ENCODE measurements at regions not wholly inside any gene's neighbourhood (a gene's known extent, or its start where the extent isn't known, plus 50 kb on each side); places are given as distances from the start of the nearest gene placed in this dataset.
"Not testable (repeated sequence)": the region's sequence is repeated elsewhere in the genome, so short reads cannot be mapped to it uniquely, and the experiment has no call there.

DNA sequence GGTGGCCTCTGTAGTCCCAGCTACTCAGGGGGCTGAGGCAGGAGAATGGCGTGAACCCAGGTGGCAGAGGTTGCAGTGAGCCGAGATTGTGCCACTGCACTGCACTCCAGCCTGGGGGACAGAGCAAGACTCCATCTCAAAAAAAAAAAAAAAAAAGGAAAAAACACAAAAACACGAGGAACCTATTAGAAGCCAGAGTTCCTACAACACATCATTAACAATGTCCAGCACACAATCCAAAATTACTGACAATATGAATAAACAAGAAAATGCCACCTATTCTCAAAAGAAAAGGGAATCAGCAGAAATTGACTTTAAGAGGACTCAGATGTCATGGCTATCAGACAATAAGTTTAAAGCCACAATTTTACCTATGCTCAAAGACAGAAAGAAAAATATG, 57.3 kb upstream of the HS3ST3A1 start:
- intact Hi-C loops (cut with micrococcal nuclease; ENCODE audit: unreplicated experiment); DNase-seq (ENCODE audit: low read depth, low spot score); ATAC-seq; BruUV-seq (replicated peaks); H3K36me3 ChIP-seq (ENCODE audit: control insufficient read depth, insufficient read depth, low read length); CTCF ChIA-PET; H3K4me3 ChIP-seq (ENCODE audit: low read depth in 2 of 2, low read length in 2 of 2); in situ Hi-C loops (cut with HindIII; ENCODE audit: low pct_unique_long_range_greater_than_20kb, low sequenced_read_pairs); H3K4me1 ChIP-seq (ENCODE audit: control insufficient read depth, insufficient read depth, low read length); H3K9me3 ChIP-seq (ENCODE audit: control insufficient read depth, insufficient read depth, low read depth, low read length); H3K27me3 ChIP-seq (ENCODE audit: control insufficient read depth, insufficient read depth, low read length); POLR2A ChIA-PET; H3K27ac ChIP-seq (ENCODE audit: low read length): not testable (repeated sequence)

DNA sequence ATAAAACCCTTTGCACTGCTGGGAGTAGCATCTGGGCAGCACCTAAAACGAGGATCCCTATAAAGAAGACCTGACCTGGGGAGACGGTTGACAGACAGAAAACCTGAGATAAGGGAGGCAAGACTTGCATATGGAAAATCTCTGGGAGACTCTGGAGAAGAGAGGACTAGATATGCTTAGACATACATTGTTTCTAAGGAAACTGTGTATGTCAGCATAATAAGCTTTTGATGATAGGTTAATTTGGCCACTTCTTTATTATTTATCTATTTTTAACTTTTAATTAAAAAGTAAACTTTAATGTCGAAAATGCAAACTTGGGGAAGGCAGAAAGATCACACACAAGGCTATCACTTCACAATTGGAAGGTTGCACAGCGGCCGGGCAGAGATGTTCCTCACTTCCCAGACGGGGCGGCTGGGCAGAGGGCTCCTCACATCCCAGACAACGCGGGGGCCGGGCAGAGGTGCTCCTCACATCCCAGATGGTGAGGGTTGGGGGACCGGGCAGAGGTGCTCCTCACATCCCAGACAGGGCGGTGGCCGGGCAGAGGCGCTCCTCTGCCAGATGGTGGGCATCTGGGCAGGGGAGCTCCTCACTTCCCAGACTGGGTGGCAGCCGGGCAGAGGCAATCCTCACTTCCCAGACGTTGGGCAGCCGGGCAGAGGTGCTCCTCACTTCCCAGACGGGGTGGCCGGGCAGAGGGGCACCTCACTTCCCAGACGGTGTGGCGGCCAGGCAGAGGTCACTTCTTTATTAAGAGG, 64.3 kb upstream of the HS3ST3A1 start:
- Histone ChIP-seq H3K27me3 (ENCODE audit: control insufficient read depth, insufficient read depth, low read length) (no peaks in the 10 kb centered on the region), H3K27ac (ENCODE audit: low read length) (no peak overlapping the region), H3K4me3 (ENCODE audit: low read depth in 2 of 2, low read length in 2 of 2) (no peak overlapping the region), H3K9me3 (ENCODE audit: control insufficient read depth, insufficient read depth, low read depth, low read length) (0 out of 2 replicates have a peak, but pooled peaks cover 4% of the 10 kb centered on the region), H3K36me3 (ENCODE audit: control insufficient read depth, insufficient read depth, low read length) (no peaks in the 10 kb centered on the region), H3K4me1 (ENCODE audit: control insufficient read depth, insufficient read depth, low read length) (no peaks in the 10 kb centered on the region)
- DNase-seq (ENCODE audit: low read depth, low spot score) (no peak), ATAC-seq (no peak)
- no TSS peak for BruUV-seq (replicated peaks)
- POLR2A ChIA-PET, result no interaction called here
- no peak for TF ChIP-seq TCF7L2 (IDR thresholded peaks at IDR 0.05; ENCODE audit: low read depth, low read length)
- no peak for TF ChIP-seq POLR2AphosphoS5 (IDR thresholded peaks at IDR 0.05; ENCODE audit: low read depth, low read length)
- TF ChIP-seq SIN3A (IDR thresholded peaks at IDR 0.05; ENCODE audit: borderline replicate concordance, insufficient read depth, low read depth, low read length), result no peak
- TF ChIP-seq, protein P1, sequence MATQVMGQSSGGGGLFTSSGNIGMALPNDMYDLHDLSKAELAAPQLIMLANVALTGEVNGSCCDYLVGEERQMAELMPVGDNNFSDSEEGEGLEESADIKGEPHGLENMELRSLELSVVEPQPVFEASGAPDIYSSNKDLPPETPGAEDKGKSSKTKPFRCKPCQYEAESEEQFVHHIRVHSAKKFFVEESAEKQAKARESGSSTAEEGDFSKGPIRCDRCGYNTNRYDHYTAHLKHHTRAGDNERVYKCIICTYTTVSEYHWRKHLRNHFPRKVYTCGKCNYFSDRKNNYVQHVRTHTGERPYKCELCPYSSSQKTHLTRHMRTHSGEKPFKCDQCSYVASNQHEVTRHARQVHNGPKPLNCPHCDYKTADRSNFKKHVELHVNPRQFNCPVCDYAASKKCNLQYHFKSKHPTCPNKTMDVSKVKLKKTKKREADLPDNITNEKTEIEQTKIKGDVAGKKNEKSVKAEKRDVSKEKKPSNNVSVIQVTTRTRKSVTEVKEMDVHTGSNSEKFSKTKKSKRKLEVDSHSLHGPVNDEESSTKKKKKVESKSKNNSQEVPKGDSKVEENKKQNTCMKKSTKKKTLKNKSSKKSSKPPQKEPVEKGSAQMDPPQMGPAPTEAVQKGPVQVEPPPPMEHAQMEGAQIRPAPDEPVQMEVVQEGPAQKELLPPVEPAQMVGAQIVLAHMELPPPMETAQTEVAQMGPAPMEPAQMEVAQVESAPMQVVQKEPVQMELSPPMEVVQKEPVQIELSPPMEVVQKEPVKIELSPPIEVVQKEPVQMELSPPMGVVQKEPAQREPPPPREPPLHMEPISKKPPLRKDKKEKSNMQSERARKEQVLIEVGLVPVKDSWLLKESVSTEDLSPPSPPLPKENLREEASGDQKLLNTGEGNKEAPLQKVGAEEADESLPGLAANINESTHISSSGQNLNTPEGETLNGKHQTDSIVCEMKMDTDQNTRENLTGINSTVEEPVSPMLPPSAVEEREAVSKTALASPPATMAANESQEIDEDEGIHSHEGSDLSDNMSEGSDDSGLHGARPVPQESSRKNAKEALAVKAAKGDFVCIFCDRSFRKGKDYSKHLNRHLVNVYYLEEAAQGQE (IDR thresholded peaks at IDR 0.05; ENCODE audit: insufficient read depth in 1 of 2, low read depth in 2 of 2, low read length in 1 of 2), result no peak
- TF ChIP-seq, protein P2, sequence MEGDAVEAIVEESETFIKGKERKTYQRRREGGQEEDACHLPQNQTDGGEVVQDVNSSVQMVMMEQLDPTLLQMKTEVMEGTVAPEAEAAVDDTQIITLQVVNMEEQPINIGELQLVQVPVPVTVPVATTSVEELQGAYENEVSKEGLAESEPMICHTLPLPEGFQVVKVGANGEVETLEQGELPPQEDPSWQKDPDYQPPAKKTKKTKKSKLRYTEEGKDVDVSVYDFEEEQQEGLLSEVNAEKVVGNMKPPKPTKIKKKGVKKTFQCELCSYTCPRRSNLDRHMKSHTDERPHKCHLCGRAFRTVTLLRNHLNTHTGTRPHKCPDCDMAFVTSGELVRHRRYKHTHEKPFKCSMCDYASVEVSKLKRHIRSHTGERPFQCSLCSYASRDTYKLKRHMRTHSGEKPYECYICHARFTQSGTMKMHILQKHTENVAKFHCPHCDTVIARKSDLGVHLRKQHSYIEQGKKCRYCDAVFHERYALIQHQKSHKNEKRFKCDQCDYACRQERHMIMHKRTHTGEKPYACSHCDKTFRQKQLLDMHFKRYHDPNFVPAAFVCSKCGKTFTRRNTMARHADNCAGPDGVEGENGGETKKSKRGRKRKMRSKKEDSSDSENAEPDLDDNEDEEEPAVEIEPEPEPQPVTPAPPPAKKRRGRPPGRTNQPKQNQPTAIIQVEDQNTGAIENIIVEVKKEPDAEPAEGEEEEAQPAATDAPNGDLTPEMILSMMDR (IDR thresholded peaks at IDR 0.05), result no peak
- in situ Hi-C loops (cut with HindIII; ENCODE audit: low pct_unique_long_range_greater_than_20kb, low sequenced_read_pairs), result no loop called here
- intact Hi-C loops (cut with micrococcal nuclease; ENCODE audit: unreplicated experiment), result no loop called here
- CTCF ChIA-PET, result no interaction called here

DNA sequence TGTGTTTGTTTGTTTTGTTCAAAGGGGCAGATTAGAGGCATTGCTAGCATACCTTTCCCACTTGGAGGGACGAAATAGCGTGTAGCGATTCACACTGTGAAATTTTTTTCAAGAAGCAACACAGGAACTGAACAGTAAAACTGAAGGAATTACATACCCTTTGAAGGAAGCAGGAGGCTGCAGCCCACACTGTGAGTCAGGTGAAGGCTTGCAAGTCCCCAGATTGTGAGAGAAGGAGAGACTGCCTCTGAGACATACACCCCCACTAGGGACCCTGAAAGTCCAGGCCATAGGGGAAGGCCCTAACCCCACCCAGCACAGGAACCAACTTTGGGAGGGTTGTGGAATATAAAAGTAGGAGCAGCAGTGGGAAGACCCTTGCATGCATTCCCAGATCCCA, 69.6 kb upstream of the HS3ST3A1 start:
- intact Hi-C loops (cut with micrococcal nuclease; ENCODE audit: unreplicated experiment), result no loop called here
- Histone ChIP-seq H3K27me3 (ENCODE audit: control insufficient read depth, insufficient read depth, low read length) (no peaks in the 10 kb centered on the region), H3K9me3 (ENCODE audit: control insufficient read depth, insufficient read depth, low read depth, low read length) (0 out of 2 replicates have a peak, but pooled peaks cover 4% of the 10 kb centered on the region), H3K36me3 (ENCODE audit: control insufficient read depth, insufficient read depth, low read length) (no peaks in the 10 kb centered on the region), H3K27ac (ENCODE audit: low read length) (no peak overlapping the region), H3K4me3 (ENCODE audit: low read depth in 2 of 2, low read length in 2 of 2) (no peak overlapping the region), H3K4me1 (ENCODE audit: control insufficient read depth, insufficient read depth, low read length) (no peaks in the 10 kb centered on the region)
- BruUV-seq (replicated peaks), result no TSS peak
- DNase-seq (ENCODE audit: low read depth, low spot score) (no peak), ATAC-seq (no peak)
- ChIA-PET POLR2A (no interaction called here), CTCF (no interaction called here)
- no peak for TF ChIP-seq TCF7L2 (IDR thresholded peaks at IDR 0.05; ENCODE audit: low read depth, low read length)
- TF ChIP-seq, protein P1 (IDR thresholded peaks at IDR 0.05; ENCODE audit: insufficient read depth in 1 of 2, low read depth in 2 of 2, low read length in 1 of 2), result no peak
- no peak for TF ChIP-seq POLR2AphosphoS5 (IDR thresholded peaks at IDR 0.05; ENCODE audit: low read depth, low read length)
- TF ChIP-seq, protein P2 (IDR thresholded peaks at IDR 0.05), result no peak
- no peak for TF ChIP-seq SIN3A (IDR thresholded peaks at IDR 0.05; ENCODE audit: borderline replicate concordance, insufficient read depth, low read depth, low read length)
- in situ Hi-C loops (cut with HindIII; ENCODE audit: low pct_unique_long_range_greater_than_20kb, low sequenced_read_pairs), result no loop called here
